B cell (primary cell): ENCODE measurements at regions not wholly inside any gene's neighbourhood (a gene's known extent, or its start where the extent isn't known, plus 50 kb on each side); places are given as distances from the start of the nearest gene placed in this dataset.

Experiments
- ATAC-seq: fragments of 200-7000 bp; cut with Tn5 transposase; one replicate; pipeline ENCODE4 v1.10.0; 2021; ENCODE audit warnings: low read depth, mild to moderate bottlenecking, moderate number of reproducible peaks, moderate library complexity
- CTCF ChIA-PET: fragments of 350-600 bp; sonication (Branson Sonifier 250); formaldehyde crosslinking; loops from one replicate; lab custom pipeline; 2021; ENCODE audit warnings: antibody characterized with exemption, inconsistent platforms; lab: Charles Lee
- POLR2A ChIA-PET: fragments of 350-600 bp; sonication (Branson Sonifier 250); formaldehyde crosslinking; loops from one replicate; lab custom pipeline; 2021; ENCODE audit warnings: antibody characterized with exemption; lab: Charles Lee
- DNase-seq: peaks from one replicate; pipeline ENCODE4 v3.0.0; 2013
- H2AFZ ChIP-seq: 2 replicates; pipeline ENCODE4 v1.6.1; 2012; ENCODE audit warnings: mild to moderate bottlenecking, low read depth, low read length; ENCODE audit not compliant: insufficient read depth, poor library complexity, severe bottlenecking
- H3K27ac ChIP-seq, 2 donors: 1 replicate in 1 of 2; 2 replicates in 1 of 2; pipeline ENCODE4 v1.5.1; 2012 to 2013; ENCODE audit warnings: low read length in 2 of 2, mild to moderate bottlenecking in 2 of 2, moderate library complexity in 1 of 2
- H3K27me3 ChIP-seq, 4 experiments: fragments of 200-600 bp in 1 of 4; sonication (generic) in 1 of 4; replicated peaks in 1 of 4; 1 replicate in 2 of 4; 2 replicates in 2 of 4; pipeline versions ENCODE4 v1.6.1 to v1.7.0; 2013 to 2016; ENCODE audit warnings: low read length in 3 of 4, mild to moderate bottlenecking in 2 of 4, mixed read lengths in 1 of 4, moderate library complexity in 1 of 4; ENCODE audit not compliant: insufficient read depth in 4 of 4, control insufficient read depth in 3 of 4; ENCODE audit errors: control extremely low read depth in 1 of 4
- H3K36me3 ChIP-seq, 2 experiments: replicated peaks in 1 of 2; 1 replicate in 1 of 2; 2 replicates in 1 of 2; pipeline versions ENCODE4 v1.6.1 to v1.7.1; 2013; ENCODE audit warnings: low read length in 1 of 2; ENCODE audit not compliant: insufficient read depth in 2 of 2, control insufficient read depth in 1 of 2; ENCODE audit errors: control extremely low read depth in 1 of 2, extremely low read depth in 1 of 2
- H3K4me1 ChIP-seq, 2 donors: fragments of 200-600 bp in 1 of 2; sonication (generic) in 1 of 2; 1 replicate in 1 of 2; 2 replicates in 1 of 2; pipeline versions ENCODE4 v1.5.1 to v1.6.1; 2013 to 2017; ENCODE audit warnings: low read length in 2 of 2; ENCODE audit not compliant: control insufficient read depth in 2 of 2, insufficient read depth in 2 of 2
- H3K4me2 ChIP-seq: replicated peaks from 2 replicates; pipeline ENCODE3; 2012; ENCODE audit warnings: mild to moderate bottlenecking, low read depth, low read length; ENCODE audit not compliant: poor library complexity, severe bottlenecking
- H3K4me3 ChIP-seq, 5 experiments: fragments of 200-600 bp in 1 of 5; sonication (generic) in 1 of 5; 1 replicate in 3 of 5; 2 replicates in 2 of 5; pipeline versions ENCODE4 v1.5.1 to v1.7.0; 2011 to 2016; ENCODE audit warnings: low read length in 4 of 5, mild to moderate bottlenecking in 4 of 5, low read depth in 2 of 5, control low read depth in 1 of 5, moderate library complexity in 1 of 5; ENCODE audit not compliant: insufficient read depth in 1 of 5; ENCODE audit errors: control extremely low read depth in 1 of 5, extremely low read depth in 1 of 5
- H3K79me2 ChIP-seq: fragments of 200-600 bp; sonication (generic); one replicate; pipeline ENCODE4 v1.6.0; 2016; ENCODE audit warnings: low read length; ENCODE audit not compliant: control insufficient read depth, insufficient read depth
- H3K9ac ChIP-seq: fragments of 200-600 bp; sonication (generic); 2 replicates; pipeline ENCODE4 v1.6.1; 2017; ENCODE audit warnings: mild to moderate bottlenecking, low read length, moderate library complexity
- H3K9me3 ChIP-seq, 3 donors: one replicate each; pipeline versions ENCODE4 v1.6.1 to v1.7.1; 2013; ENCODE audit warnings: low read length in 2 of 3; ENCODE audit not compliant: control insufficient read depth in 2 of 3, insufficient read depth in 1 of 3; ENCODE audit errors: control extremely low read depth in 1 of 3
- H4K20me1 ChIP-seq: 2 replicates; pipeline ENCODE4 v1.6.0; 2012; ENCODE audit warnings: mild to moderate bottlenecking, low read length; ENCODE audit not compliant: insufficient read depth, control insufficient read depth, poor library complexity, severe bottlenecking
- H3K27ac Mint-ChIP-seq: one replicate; pipeline ENCODE4 v1.8.0; 2021; ENCODE audit warnings: mixed read lengths
- H3K27me3 Mint-ChIP-seq: one replicate; pipeline ENCODE4 v1.8.0; 2021; ENCODE audit warnings: mixed read lengths
- H3K4me1 Mint-ChIP-seq: one replicate; pipeline ENCODE4 v1.8.0; 2021; ENCODE audit warnings: mixed read lengths
- H3K4me3 Mint-ChIP-seq: one replicate; pipeline ENCODE4 v1.8.0; 2021; ENCODE audit warnings: mixed read lengths
- H3K9me3 Mint-ChIP-seq: one replicate; pipeline ENCODE4 v1.8.0; 2022; ENCODE audit warnings: mixed read lengths; ENCODE audit not compliant: insufficient read depth
- CTCF ChIP-seq: fragments of 200-600 bp; IDR thresholded peaks from one replicate; pipeline ENCODE4 v1.8.0; 2022; ENCODE audit warnings: antibody characterized with exemption, mild to moderate bottlenecking
- EZH2 ChIP-seq: IDR thresholded peaks from 2 replicates; pipeline ENCODE4 v1.6.1; 2012; ENCODE audit warnings: borderline replicate concordance, low read depth, mild to moderate bottlenecking, moderate library complexity, low read length; ENCODE audit not compliant: insufficient read depth, poor library complexity, severe bottlenecking
- WGBS: methylation state at CpG from one replicate; pipeline ENCODE4 v1.1.5; 2013; ENCODE audit warnings: missing lambda C conversion rate; ENCODE audit not compliant: insufficient coverage; 5-methylcytosine and 5-hydroxymethylcytosine counted together
- intact Hi-C: fragments of 100-400 bp; cut with micrococcal nuclease; formaldehyde crosslinking; loops from one replicate; pipeline ENCODE4 v1.10.0; 2022

DNA sequence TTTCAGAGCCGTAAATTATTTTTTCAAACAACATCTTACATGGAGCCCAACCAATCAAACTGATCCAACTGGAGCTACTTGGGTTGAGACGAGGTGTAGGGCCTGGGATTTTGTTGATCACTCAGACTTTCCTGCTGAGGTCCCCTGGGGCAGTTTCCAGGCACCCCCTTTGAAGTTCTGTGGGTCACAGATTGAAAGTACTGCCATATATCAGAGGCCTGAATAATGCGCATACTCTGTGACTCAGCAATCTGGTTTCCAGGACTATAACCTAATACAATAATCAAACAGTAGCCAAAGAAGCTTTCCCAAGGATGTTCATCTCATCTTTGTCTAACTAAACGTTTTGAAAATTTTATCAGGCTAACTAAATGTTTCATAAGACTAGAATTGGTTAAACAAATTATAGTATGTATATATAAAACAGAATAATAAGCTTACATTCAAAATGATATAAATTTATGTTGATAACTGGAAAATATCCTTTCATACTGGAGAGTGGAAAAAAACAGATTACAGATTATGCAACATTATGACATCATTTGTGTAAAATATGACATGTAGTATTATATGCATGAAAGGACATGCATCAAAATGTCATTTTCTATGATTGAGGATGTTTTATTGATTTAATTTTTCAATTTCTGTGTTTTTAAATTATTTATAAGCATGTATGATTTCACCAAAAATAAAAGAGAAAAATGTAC lies 617.1 kb downstream of the NTRK3 start:
- Histone ChIP-seq H3K27ac (no peak overlapping the region), H3K27me3 (no peaks in the 10 kb centered on the region), H4K20me1 (no peaks in the 10 kb centered on the region), H3K36me3 (no peaks in the 10 kb centered on the region), H2AFZ (no peak overlapping the region), H3K4me2 (no peak overlapping the region), H3K4me1 (no peaks in the 10 kb centered on the region), H3K79me2 (no peaks in the 10 kb centered on the region), H3K9ac (no peak overlapping the region), H3K4me3 (no peak overlapping the region), H3K9me3 (peaks cover 0 to 3% (median 0%) of the 10 kb centered on the region in 3 donors)
- H3K27me3 Mint-ChIP-seq = no peaks in the 10 kb centered on the region
- TF ChIP-seq CTCF (no peak), EZH2 (no peak)
- H3K4me3 Mint-ChIP-seq = no peak overlapping the region
- ATAC-seq (no peak), DNase-seq (no peak)
- intact Hi-C loops = no loop called here
- H3K27ac Mint-ChIP-seq = no peak overlapping the region
- ChIA-PET POLR2A (no interaction called here), CTCF (no interaction called here)
- WGBS = 100% methylated on average over 1 of the region's 4 CpGs
- H3K9me3 Mint-ChIP-seq = peaks cover 3% of the 10 kb centered on the region
- no peaks in the 10 kb centered on the region for H3K4me1 Mint-ChIP-seq

GRCh38 chr15:87638554-87639083 lies 617.9 kb downstream of the NTRK3 start:
- Histone ChIP-seq H3K27ac (no peak overlapping the region), H3K9ac (no peak overlapping the region), H3K36me3 (no peaks in the 10 kb centered on the region), H3K4me3 (no peak overlapping the region), H3K9me3 (peaks cover 0 to 3% (median 0%) of the 10 kb centered on the region in 3 donors), H2AFZ (no peak overlapping the region), H3K79me2 (no peaks in the 10 kb centered on the region), H4K20me1 (no peaks in the 10 kb centered on the region), H3K27me3 (no peaks in the 10 kb centered on the region), H3K4me1 (no peaks in the 10 kb centered on the region), H3K4me2 (no peak overlapping the region)
- POLR2A ChIA-PET = no interaction called here
- Mint-ChIP-seq H3K27me3 (no peaks in the 10 kb centered on the region), H3K27ac (no peak overlapping the region), H3K4me1 (no peaks in the 10 kb centered on the region), H3K9me3 (peaks cover 3% of the 10 kb centered on the region), H3K4me3 (no peak overlapping the region)
- no peak for TF ChIP-seq CTCF
- no peak for TF ChIP-seq EZH2
- DNase-seq (no peak), ATAC-seq (no peak)
- CTCF ChIA-PET = no interaction called here
- 78% methylated on average over 3 of the region's 3 CpGs for WGBS
- intact Hi-C loops = no loop called here
